GM18517 (cell line): ENCODE measurements at regions not wholly inside any gene's neighbourhood (a gene's known extent, or its start where the extent isn't known, plus 50 kb on each side); places are given as distances from the start of the nearest gene placed in this dataset.
"Not testable (repeated sequence)": the region's sequence is repeated elsewhere in the genome, so short reads cannot be mapped to it uniquely, and the experiment has no call there.

ENCODE experiments used
- ATAC-seq: cut with Tn5 transposase; IDR thresholded peaks from one replicate; pipeline ENCODE4 v1.9.1; 2021; ENCODE audit warnings: mild to moderate bottlenecking, moderate library complexity; ENCODE audit not compliant: unreplicated experiment

DNA sequence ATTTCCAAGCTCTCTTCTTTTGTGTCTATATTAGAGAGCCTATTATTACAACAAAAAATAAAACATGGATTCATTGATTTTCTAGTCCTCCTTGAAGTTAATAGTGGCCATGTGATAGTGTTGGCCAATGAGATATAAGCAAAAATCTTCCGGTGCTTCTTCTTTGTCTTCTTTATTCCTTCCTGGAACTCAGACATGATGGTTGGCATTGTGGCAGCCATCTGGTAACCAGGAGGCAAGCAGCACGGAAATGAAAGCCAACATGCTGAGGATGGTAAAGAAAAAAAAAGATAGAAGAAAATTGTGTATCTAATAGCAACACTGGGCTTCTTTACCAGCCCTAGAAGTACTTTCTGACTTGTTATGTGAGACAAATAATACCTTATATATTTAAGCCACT lies 50.8 kb upstream of the SEL1L start:
- no peak for ATAC-seq

DNA sequence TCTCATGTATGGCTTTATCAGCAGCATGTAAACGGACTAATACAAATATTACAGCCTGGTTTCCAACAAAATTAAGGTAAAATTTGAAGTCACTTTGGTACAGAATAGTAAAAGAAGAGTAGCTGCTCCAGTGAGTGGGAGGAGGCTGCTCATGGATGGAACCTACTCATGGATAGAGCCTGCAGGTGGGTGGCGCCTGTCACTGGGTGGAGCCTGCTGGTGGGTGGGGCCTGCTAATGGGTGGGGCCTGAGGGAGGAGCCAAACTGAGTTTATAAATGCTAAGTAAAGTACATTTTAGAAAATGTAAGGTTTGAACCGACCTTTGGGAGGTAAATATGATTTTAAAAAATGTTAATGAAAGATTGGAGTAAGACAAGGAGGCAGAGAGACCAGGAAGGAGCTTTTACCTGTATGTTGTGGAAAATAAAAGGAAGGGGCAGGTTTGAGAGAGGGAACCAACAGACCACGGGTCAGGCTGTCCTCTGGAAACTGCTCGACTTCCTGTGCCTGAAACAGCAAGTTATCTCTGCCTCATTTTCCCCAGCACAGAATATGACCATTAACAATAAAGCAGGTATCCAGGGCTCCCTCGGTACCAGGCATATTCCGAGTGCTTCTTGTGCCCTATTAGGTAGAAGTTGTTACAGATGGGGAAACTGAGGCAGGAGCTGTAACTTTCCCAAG lies 55.9 kb upstream of the SEL1L start:
- no peak for ATAC-seq

DNA sequence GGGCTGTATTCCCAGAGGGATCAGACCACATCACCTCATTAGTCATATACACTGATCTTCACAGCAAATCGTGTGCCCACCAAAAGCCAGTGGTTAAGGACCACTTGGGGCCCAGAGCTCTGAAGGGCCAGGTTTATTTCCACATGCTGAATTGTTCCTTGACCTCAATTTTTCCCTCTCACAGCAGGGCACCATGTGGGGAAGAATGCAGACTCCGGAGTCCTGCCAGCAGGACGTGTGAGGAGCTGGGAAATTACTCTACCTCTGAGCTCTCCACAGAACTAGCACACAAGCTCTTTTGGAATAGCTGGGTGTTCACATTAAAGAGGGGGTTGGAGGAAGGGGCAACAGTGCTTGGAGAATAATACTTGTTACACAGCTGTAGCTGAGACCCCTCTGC lies 57.6 kb upstream of the SEL1L start:
- no peak for ATAC-seq

DNA sequence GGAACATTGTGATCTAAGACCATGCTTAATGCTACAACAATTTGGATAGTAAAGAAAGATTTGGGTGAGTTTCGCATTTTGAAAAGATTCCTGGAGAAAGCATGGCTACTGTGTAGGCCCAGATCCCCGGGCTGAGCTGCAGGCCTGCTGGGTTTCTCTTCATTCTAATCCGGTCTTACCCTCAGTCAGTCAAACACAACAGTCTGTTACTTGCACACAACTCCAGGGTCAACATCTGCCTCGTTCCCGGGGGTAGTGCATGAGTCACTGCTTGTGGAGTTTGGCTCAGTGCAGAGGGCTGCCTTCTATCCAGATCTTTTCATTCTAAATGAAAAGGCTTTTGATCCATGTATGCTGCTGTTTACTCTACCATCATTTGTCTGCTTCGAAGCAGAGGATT lies 60.4 kb upstream of the SEL1L start:
- ATAC-seq, result no peak

DNA sequence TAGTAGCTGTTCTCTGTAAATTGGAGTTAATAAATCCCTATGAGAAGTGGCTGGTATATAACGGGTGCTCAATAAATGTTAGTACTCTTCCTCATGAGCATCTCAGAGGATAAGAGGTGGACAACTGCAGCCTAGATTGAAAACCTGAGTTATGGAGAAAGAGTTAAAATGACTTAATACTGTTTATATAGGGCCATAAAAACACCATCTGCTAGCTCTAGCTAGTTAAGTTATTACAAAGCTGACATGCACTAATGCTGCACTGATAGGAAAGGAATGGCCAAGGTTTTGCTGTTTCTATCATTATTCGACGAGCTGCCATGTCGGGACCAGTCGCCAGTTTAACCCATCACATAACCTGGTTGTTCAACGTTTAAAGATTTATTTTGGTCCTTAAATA lies 72.0 kb upstream of the SEL1L start:
- ATAC-seq, result no peak

DNA sequence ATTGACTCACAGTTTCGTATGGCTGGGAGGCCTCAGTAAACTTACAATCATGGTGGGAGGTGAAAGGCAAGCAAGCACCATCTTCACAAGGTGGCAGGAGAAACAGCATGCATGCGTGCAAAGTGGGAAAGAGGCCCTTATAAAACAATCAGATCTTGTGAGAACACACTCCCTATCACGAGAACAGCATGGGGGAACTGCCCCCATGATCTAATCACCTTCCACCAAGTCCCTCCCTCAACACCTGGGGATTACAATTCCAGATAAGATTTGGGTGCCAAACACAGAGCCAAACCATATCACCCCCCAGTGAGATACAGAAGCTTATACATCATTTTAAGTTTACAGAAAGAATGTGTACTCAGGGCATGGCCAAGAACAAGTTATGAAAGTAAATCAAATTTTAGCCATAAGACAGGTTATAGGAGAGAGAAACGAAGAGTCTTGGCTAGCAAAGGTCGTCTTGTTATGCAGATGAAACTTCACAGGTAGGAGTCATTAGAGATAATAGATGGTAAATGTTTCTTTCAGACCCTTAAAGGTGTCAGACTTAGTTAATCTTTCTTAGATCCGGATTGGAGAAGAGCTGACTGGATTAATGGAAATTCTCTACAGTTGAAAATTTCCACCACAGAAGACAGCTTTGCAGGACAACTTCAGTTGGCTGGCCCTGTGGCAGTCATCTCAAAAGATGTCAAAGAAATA lies 79.8 kb upstream of the SEL1L start:
- ATAC-seq, result no peak

DNA sequence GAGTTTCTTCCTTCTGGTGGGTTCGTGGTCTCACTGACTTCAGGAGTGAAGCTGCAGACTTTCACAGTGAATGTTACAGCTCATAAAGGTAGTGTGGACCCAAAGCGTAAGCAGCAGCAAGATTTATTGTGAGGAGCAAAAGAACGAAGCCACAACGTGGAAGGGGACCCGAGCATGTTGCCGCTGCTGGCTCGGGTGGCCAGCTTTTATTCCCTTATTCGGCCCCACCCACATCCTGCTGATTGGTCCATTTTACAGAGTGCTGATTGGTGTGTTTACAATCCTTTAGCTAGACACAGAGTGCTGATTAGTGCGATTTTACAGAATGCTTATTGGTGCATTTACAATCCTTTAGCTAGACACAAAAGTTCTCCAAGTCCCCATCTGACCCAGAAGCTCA lies 80.6 kb upstream of the SEL1L start:
- not testable (repeated sequence) for ATAC-seq

DNA sequence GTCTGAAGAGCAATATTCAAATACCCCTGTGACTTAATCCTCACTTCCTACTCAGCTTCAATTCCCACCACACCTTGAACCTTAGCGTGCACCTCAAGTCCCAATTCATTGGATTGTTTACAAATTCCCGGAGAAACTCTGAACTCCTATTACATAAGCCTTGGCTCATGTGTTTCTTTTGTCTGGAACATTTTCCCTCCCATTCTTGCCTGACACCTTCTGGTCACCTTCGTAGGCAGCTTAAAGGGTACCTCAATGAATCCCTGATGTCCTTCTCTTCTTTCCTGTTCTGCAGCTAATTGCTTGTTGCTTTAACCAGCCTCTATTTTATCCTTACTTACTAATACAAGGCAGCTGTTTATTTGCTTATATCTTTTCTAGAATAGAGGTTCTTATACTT lies 85.0 kb upstream of the SEL1L start:
- ATAC-seq, result no peak

DNA sequence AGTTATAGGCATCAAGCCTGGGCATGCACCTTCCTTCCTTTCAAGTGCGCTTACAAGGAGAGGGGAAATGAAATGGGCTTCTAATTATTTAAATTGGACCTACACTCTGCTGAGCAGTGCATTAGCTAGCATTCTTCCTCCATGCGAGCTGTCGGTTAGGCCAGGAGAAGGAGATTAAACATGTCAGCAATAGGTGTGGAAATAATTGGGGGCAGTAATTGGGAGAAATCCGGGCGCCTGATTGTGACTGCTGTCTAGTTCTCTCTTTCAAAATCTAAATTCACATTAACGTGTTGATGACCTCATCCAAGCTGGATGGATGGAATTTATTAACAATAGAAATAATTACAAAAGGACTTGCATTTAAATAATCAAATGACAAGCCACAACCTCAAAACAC lies 86.2 kb upstream of the SEL1L start:
- ATAC-seq, result no peak

DNA sequence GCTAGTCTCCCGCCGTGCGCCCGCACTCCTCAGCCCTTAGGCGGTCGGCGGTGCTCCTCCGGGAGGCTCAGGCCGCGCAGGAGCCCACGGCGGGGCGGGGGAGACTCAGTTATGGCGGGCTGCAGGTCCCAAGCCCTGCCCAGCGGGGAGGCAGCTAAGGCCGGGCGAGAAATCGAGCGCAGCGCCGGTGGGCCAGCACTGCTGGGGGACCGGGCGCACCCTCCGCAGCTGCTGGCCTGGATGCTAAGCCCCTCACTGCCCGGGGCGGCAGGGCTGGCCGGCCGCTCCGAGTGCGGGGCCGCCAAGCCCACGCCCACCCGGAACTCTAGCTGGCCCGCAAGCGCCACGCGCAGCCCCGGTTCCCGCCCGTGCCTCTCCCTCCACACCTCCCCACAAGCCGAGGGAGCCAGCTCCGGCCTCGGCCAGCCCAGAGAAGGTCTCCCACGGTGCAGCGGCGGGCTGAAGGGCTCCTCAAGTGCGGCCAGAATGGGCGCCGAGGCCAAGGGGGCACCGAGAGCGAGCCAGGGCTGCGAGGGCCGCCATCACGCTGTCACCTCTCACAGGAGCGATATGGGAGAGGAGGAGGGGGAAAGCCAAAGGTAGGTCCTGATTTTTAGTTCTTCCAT lies 90.2 kb upstream of the SEL1L start:
- ATAC-seq, result not testable (repeated sequence)

DNA sequence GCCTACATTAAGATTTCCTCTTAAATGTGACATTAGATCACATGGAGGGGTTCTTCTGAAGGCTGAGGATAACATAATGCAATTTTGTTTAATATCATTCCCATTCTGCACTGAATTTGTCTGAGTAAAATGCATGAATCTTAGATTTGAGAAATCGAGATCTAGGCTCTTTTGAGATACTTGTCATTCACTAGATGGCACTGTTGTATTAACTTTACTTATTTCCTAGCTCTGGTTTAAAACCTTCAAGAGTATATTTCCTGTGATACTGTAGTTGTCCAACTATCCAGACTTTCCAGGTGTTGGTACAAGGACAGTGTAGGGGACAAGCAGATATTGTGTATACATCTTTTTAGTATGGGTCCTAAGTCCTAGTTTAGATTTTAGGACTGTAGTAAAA lies 91.7 kb upstream of the SEL1L start:
- peak; percentile 56 for ATAC-seq

DNA sequence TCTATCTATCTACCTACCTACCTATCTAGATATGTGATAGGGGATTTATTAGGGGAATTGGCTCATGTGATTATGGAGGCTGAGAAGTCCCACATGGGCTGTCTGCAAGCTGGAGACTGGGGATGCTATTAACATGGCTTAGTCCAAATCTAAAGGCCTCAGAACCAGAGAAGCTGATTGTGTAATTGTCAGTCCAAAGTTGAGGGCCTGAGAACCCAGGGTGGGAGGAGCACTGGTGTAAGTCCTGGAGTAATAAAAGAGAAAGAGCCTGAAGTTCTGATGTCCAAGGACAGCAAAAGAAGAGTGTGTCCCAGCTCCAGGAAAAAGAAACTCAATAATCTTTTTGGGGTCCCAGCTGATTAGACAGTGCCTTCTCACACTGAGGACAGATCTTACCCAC lies 98.5 kb upstream of the SEL1L start:
- ATAC-seq, result no peak

DNA sequence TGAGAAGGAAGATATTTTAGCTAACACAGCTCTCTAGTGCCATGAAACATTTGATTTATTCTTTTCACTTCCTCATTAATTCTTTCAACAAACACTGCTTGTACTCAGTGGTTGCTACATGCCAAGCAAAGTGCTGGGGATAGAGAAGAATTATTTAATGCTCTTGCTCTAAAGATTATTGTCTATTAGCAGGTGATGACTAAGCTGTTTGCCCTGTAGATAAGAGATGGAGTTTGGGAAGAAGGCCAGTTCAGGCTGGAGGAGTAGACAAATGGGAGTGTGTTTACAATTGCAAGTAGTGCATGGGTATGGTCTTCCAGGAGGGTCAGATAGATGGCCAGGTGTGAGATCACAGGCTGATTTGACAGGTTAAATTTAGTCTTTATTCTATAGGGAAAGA lies 99.8 kb upstream of the SEL1L start:
- no peak for ATAC-seq

DNA sequence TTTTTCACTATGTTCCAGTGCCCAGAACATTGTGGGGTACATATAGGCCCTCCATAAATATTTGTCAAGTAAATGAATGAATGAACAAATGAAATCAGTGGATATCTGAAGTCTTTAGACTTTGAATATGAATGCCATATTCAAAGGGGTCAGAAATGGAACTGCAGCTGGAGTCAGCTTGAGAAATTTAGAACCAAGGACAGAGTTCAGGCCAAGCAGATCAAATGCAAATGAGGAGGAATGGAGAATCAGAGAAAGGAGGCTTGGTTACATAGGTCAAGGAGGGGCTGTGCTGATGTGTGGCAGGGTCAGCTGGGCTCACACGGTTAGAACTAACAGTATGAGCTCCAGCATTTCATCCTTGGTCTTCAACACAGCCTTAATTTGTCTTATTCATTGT lies 104.0 kb upstream of the SEL1L start:
- no peak for ATAC-seq

DNA sequence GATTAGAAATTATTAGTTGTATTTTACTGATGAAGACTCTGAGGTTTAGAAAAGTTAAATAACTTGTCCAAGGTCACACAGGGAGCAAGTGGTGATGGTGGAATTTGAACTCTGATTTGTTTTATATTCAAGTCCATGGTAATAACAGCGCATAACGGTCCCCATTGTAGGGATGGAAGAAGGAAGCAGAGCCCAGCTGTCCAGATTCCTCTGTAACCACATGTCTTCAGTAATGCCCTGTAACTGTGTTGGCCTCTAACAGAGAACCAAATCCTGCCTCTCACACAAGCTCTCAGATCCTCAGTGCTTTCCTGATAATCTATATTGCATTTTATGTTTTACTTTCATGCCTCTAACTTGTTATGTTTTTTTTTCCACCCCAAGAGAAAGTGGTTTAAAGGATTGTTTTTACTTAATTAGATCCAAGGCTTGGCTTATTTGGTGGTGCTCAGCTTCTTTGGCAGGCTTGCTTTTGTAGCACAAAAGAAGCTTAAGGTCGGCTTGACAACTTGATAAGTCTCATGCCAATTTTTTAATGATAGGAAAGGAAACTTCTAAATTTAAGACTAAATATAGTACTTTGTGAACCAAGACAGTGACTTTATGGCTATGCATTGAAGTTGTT lies 105.1 kb upstream of the SEL1L start:
- no peak for ATAC-seq

DNA sequence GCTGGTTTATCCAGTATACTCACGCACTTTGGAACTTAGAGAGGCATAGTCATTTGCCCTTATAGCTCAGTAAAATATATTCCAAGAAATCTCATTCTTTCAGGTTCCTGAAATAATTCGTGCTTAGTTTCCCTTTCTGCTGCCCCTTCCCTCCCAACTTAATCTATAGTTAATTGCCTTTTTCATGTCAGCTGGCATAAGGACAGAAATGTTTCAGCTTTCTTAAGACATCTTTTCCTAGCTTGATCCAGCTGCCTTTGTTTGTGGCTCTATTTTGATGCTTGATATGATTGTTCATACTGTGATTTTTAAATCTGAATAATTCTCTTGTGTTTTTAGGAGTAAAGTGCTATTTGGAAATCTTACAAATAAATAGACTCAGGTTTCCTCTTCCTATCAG lies 120.0 kb upstream of the SEL1L start:
- no peak for ATAC-seq

DNA sequence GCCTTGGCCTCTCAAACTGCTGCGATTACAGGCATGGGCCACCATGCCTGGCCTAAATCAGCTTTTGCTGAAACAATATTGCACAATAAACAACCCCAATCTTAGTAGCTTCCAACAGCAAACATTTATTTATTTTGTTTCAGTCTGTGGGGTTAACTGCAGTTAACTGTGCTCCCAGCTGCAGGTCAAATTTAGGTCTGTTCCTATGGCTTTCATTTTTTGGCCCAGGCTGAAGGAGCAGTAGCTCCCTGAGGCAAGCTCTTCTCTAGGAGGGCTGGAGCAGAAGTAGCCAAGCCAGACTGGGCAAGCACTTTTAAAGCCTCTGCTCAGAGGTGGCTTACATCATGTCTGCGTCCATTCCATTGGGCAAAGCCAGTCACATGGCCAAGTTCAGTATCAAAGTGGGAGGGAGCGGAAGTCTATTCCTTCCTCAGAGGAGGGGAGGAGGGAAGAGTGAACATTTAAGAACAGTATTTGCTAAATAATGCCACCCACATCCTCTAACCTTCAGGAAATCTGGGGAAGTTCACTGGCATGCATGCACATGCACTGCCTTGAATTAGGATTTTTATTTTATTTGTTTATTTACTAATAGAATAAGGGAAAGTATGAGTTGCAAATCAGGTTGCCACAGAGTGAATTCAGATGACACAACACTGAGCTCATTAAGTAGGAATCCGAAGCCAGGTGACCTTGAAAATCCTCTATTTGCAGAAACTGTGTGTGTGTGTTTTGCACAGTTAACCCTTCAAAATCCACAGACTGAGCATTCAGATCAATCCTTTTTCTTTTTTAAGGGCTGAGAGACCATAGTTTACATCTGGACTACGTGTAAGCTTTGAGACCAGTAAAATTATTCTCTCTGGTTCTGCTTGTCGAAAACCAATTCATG lies 122.0 kb upstream of the SEL1L start:
- ATAC-seq, result no peak

DNA sequence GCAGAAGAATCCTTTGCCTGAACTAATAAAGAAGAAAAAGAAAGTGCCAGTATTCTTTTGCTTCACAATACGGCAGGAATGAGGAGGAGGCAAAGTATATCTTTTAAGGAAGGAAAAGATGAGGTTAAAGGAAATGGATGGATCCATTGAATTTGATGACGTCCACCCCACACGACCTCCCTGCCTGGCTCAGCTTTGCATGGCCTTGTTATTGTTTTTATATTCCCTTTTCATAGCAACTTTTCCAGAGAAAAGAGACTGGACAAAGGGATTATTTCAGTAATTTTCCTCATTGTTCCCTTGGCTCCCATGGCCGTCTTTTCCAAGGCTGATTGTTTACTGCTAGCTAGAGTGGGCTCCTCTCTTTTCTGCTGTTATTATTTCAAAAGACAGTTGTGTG lies 123.2 kb upstream of the SEL1L start:
- no peak for ATAC-seq

DNA sequence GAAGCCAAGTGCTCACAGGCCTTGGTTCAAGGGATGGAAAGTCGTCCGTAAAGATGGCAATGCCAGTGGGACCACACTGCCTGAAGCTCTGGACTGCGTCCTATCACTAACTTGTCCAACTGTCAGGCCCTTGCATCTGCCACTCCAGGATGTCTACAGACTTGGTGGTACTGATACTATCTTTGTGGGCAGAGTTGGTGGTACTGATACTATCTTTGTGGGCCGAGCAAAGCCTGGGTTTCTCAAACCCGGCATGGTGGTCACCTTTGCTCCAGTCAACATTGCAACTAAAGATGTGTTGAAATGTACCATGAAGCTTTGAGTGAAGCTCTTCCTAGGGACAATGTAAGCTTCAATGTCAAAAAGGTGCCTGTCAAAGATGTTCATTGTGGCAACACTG lies 128.4 kb upstream of the SEL1L start:
- ATAC-seq, result no peak

DNA sequence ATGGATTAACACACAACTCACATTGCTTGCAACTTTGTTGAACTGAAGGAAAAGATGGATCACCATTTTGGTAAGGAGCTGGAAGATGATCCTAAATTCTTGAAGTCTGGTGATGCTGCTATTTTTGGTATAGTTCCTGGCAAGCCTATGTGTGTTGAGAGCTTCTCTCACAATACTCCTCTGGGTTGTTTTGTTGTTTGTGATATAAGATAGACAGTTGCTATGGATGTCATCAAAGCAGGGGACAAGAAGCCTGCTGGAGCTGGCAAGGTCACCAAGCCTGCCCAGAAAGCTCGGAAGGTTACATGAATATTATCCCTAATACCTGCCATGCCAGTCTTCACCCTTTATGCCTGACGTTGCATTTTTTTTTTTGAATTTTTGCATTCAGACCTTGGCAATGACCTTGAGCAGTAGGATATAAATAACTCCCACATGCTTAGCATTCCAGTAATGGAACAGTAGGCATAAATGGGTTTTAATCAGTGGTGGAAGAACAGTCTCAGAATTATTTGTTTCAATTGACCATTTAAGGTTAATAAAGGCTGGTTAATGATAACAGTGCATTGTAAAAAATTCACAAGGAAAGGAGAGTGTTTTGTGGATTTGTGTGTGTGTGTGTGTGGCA lies 129.0 kb upstream of the SEL1L start:
- ATAC-seq, result no peak
